AG04449 (cell line): ENCODE measurements at regions not wholly inside any gene's neighbourhood (a gene's known extent, or its start where the extent isn't known, plus 50 kb on each side); places are given as distances from the start of the nearest gene placed in this dataset.

Source experiments
- CTCF ChIA-PET: fragments of 350-600 bp; formaldehyde crosslinking; extraction: SDS; loops from one replicate; lab custom pipeline; 2021; ENCODE audit warnings: antibody characterized with exemption; lab: Yijun Ruan, JAX
- POLR2A ChIA-PET: fragments of 400-600, 350-600 bp; formaldehyde crosslinking; extraction: SDS; loops from one replicate; lab custom pipeline; 2020; ENCODE audit warnings: antibody characterized with exemption, inconsistent platforms; lab: Yijun Ruan, JAX
- DNase-seq: peaks from one replicate; pipeline ENCODE4 v3.0.0-alpha.2; 2010; ENCODE audit warnings: low read depth, low spot score
- H3K4me3 ChIP-seq: 2 replicates; pipeline ENCODE4 v1.5.1; 2011; ENCODE audit warnings: low read depth, mild to moderate bottlenecking, control low read depth, low read length
- CTCF ChIP-seq: IDR thresholded peaks from one replicate; pipeline ENCODE4 v1.5.1; 2011; ENCODE audit warnings: mild to moderate bottlenecking, moderate library complexity, low read length, control low read depth, inconsistent platforms; ENCODE audit not compliant: insufficient read depth; ENCODE audit errors: missing control alignments

- ChIA-PET POLR2A (interaction anchor here (0.6 to 0.8 kb wide), 2 partner anchors 42 to 55 kb away, joined by 3 to 4 read pairs; no protein-coding TSS in a partner anchor), CTCF (interaction anchor here (1.0 kb wide), 1 partner anchor 16 kb away, joined by 3 read pairs; no protein-coding TSS in a partner anchor)
- TF ChIP-seq CTCF = no peak
- no peak overlapping the region for H3K4me3 ChIP-seq
- no peak for DNase-seq
These were observed 252.4 kb downstream of the UQCRFS1 start for GRCh38 chr19:28960586-28960985.

GRCh38 chr19:28956961-28957360, 256.0 kb downstream of the UQCRFS1 start:
- H3K4me3 ChIP-seq = no peak overlapping the region
- no peak for TF ChIP-seq CTCF
- DNase-seq = no peak
- ChIA-PET CTCF (interaction anchor here (1.7 kb wide), 1 partner anchor 12 kb away, joined by 3 read pairs; no protein-coding TSS in a partner anchor), POLR2A (no interaction called here)

- no peak overlapping the region for H3K4me3 ChIP-seq
- CTCF ChIA-PET = interaction anchor here (1.7 kb wide), 1 partner anchor 12 kb away, joined by 3 read pairs; no protein-coding TSS in a partner anchor
- POLR2A ChIA-PET = no interaction called here
- no peak for TF ChIP-seq CTCF
- no peak for DNase-seq
These were observed 256.5 kb downstream of the UQCRFS1 start for GRCh38 chr19:28956421-28956820.

GRCh38 chr19:28949535-28949934, 263.4 kb downstream of the UQCRFS1 start:
- no peak for DNase-seq
- POLR2A ChIA-PET = no interaction called here
- CTCF ChIA-PET = no interaction called here
- H3K4me3 ChIP-seq = no peak overlapping the region
- TF ChIP-seq CTCF = no peak

- no peak for DNase-seq
- CTCF ChIA-PET = no interaction called here
- no peak for TF ChIP-seq CTCF
- H3K4me3 ChIP-seq = no peak overlapping the region
- POLR2A ChIA-PET = no interaction called here
These were observed 263.9 kb downstream of the UQCRFS1 start for GRCh38 chr19:28949027-28949426.

GRCh38 chr19:28948566-28948965, 264.4 kb downstream of the UQCRFS1 start:
- ChIA-PET CTCF (no interaction called here), POLR2A (no interaction called here)
- TF ChIP-seq CTCF = no peak
- no peak for DNase-seq
- no peak overlapping the region for H3K4me3 ChIP-seq
